HG02973 (cell line): ENCODE measurements at regions not wholly inside any gene's neighbourhood (a gene's known extent, or its start where the extent isn't known, plus 50 kb on each side); places are given as distances from the start of the nearest gene placed in this dataset.
"Not testable (repeated sequence)": the region's sequence is repeated elsewhere in the genome, so short reads cannot be mapped to it uniquely, and the experiment has no call there.

Experiments used
- ATAC-seq: cut with Tn5 transposase; IDR thresholded peaks from one replicate; pipeline ENCODE4 v1.9.1; 2021; ENCODE audit warnings: moderate library complexity; ENCODE audit not compliant: unreplicated experiment

DNA sequence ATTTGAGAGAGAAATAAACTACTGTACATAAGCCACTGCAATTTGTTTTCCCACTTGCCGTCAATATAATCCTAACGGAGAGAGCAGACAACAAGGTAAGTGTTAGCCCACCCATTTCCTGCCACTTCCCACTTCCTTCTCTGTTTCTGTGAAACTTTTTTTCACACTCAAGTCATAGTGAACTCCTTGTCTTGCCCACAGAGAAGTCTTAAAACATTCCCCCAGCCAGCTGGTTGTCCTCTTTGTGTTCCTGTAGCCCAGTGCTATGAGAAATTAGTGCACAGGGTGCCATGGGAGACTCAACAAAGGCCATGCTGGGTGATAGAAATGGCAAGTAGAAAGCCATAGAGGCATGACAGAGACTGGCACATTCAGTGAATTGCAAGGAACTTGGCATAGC lies 208.6 kb downstream of the BLID start:
- no peak for ATAC-seq

DNA sequence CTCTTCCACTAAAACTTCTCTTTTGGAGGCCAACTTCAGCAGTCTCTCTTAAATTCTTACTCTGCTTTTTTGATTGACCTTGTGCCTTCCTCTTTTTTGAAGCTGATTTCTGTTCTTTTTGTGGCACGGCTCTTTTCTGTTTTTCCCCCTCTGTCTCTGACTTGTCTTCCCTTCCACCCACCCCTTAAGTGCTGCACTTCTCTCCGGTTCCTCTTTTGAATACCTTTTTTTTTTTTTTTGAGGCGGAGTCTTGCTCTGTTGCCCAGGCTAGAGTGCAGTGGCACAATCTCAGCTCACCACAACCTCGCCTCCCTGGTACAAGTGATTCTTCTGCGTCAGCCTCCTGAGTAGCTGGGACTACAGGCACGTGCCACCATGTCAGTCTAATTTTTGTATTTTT lies 211.9 kb downstream of the BLID start:
- ATAC-seq: no peak

DNA sequence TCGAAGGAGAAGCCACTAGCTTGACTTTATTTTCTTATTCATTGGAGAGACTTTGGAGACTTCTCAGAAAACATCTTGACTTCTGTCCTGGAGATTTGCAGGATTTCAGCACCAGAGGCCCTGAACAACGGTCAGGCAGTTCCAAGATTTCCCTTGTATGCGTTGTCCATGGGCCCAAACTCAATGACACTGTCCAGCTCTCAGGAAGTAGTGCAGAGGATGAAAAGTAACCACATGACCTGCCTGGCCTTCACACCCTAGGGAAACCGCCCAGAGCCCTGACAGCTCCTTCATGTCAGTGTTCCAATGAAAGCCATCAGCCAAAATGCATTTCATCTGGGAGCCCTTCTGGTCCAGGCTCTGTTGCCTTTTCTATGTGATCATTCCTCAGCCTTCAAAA lies 214.1 kb downstream of the BLID start:
- ATAC-seq: no peak

DNA sequence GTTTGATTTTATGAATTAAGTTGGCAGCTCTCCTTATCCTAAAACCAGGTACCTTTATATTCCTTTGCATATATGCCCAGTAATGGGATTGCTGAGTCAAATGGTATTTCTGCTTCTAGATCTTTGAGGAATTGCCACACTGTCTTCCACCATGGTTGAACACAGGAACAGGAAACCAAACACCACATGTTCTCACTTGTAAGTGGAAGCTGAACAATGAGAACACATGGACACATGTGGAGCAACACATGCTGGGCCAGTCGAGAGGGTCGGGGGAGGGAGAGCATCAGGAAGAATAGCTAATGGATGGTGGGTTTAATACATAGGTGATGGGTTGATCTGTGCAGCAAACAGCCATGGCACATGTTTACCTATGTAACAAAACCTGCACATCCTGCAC lies 214.6 kb downstream of the BLID start:
- ATAC-seq: not testable (repeated sequence)

DNA sequence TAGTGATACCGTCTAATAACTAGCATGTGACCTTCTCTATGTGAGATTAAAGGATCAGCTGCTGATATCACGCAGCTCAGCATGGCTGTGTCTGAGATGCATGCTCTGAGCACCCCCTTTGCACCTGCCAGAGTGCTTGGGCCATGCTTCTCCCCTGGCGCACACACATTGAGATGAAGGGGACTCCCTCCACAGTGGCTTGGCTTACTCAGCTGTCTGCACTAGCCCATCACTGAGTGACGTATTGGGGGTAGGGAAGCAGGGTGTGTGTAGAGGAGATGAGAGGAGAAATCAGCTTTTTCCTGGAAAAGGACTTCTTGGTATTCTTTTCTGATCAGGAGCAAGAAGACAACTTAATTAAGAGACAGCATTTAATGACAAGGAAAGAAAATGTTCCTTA lies 216.5 kb downstream of the BLID start:
- no peak for ATAC-seq

DNA sequence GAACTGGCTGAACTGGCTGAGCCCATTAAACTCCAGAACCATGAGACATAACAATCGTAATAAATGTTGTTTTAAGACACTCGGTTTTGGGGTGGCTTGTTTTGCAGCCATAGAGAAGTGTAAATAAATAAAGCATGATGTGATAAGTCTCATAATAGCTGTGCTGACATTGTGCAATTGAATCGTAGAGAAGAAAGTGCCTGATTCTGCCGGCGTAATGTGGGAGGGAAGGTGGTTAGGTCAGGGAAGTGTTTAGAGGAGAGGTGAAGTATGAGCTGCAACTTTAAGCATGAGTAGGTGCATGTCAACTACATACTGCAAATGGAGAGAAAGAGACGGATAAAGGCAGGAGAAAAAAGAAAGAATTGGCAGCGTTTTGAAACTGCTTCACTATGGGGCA lies 217.1 kb downstream of the BLID start:
- ATAC-seq: no peak

DNA sequence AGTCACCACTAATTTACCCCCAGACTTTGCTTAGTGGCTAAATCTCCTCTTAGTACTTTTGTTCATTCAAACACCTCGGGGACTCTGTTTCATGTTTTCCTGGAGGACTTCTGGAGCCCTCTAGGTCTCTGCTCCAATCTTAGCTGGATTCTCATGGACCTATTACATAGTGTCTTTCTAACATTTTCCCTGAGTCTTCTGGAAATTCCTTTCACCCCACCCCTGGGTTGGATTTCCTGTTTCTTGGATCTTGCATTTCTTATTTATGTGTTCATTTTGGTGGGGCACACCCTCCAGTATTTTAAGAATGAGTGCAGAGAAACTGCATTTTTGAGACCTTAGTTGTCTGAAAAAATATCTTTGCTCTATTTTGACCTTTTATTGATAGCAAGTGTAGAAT lies 220.1 kb downstream of the BLID start:
- no peak for ATAC-seq

DNA sequence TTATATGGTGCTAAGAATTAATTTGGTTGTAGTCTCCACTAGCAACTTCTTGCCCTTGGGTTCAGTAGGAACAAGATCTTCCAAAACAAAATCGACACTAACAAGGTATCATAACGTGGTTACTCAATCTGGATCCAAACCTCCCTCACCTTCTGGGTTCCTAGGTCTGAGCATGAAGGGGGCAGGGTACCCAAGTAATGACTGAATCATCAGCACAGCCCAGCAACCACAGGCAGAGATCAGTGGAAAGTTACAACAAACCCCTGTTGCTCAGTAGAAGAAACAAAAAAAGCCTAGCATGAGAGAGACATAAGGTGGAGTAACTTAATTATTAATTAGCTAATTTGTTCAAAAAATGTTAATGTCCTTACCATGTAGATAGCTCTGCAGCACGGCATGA lies 221.4 kb downstream of the BLID start:
- no peak for ATAC-seq

- ATAC-seq: no peak
These were observed 223.2 kb downstream of the BLID start for GRCh38 chr11:121892863-121893262.

DNA sequence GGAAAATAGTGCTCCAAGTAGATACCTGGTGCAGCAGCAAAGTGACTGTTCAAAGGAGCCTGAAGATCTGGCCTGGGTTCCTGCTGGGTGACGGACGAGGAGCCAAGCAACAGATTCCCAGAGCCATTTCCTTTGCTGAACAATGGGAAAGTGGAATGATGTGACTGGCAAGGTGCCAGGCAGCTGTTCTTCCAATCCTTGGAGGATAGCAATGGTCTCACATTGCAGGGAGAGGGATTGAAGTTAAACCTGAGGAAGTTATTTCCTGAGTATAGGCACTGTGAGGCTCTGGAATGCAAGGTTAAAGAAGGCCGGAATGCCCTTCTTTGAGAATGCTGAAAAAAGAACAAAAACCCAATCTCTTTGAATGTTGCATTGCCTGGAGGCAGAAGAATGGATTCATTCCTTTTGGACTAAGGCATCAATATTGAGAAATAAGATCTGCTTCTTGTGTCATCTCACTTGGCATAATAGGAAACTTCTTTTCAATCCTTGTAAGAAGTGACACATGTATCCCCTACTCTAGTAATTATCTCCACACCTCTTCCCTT lies 223.8 kb downstream of the BLID start:
- ATAC-seq: no peak

- no peak for ATAC-seq
These were observed 225.0 kb downstream of the BLID start for GRCh38 chr11:121890946-121891515.

DNA sequence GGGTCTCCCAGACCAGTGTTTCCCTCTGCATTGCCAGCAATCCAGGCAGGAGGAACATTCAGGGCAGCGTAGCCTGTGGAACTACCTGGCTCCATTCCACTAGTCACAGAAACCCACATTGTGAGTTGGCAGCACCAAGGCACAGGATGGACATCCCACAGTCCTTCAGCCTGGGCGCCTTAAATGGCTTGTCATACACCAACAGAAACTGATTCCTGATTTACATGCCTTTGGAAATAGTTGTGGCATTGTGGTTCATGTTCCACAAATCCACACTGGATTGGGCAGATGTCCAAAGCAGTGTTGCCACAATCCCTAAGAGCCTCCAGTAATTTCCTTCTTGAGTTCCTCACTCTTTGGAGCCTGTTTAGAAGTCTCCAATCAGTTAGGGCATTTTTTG lies 225.6 kb downstream of the BLID start:
- no peak for ATAC-seq

DNA sequence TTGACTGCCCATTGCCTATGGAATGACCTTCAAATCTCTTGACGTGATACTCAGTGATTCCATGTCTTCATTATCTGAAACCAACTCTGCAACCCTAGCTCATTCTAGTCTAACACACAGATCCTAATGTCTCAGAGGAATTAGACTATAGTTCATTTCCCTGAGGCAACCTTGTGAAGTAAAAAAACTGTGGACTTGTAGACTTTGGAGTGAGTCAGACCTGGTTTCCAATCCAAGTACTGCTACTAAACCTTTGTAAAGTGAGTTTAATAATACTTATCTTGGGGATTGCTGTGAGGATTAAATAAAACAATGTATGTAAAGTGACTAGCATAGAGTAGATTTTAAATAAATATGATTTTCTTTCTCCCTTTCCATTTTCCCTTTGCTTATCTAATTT lies 226.1 kb downstream of the BLID start:
- no peak for ATAC-seq

- no peak for ATAC-seq
These were observed 226.8 kb downstream of the BLID start for GRCh38 chr11:121889186-121889585.

- no peak for ATAC-seq
These were observed 227.9 kb downstream of the BLID start for GRCh38 chr11:121887976-121888557.

DNA sequence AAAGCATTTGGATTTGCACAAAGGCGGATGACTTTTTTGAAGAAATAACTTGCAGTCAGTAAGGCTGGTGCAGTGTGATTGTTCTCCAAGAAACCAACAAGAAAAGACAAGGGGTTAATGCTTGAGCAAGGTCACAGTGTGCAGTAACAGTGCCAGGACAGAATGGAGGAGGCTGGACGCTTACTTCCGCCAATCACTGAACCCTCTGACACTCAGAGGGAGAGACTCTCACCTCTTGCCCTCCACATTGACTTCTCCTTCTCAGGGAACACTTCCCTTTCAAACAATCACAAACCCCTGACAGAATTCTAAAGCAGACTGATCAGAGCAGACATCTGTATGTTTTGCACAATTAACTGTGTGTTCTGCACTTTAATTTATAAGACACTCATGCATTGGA lies 228.4 kb downstream of the BLID start:
- ATAC-seq: no peak

DNA sequence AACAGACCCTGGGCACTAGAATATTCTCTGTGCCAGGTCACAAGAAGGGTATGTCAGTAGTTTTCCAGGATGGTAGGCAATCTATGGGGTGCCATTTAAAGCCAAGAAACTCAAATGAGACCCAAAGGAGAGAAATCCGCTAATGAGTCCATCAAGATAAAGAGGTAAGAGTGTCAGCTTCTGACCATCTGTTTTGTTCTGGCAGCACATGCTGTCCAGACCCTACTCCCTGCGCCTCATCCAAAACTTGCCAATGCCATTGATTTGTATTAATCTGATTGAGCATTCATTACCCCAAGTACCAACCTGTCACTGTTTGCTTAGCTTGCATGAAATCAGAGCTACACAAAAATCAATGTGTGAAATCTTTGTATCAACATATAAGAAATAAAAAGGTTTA lies 229.0 kb downstream of the BLID start:
- ATAC-seq: no peak

- no peak for ATAC-seq
These were observed 229.8 kb downstream of the BLID start for GRCh38 chr11:121886005-121886734.

GRCh38 chr11:121884626-121885025 lies 231.4 kb downstream of the BLID start:
- no peak for ATAC-seq

GRCh38 chr11:121881806-121882205 lies 234.2 kb downstream of the BLID start:
- ATAC-seq: no peak

DNA sequence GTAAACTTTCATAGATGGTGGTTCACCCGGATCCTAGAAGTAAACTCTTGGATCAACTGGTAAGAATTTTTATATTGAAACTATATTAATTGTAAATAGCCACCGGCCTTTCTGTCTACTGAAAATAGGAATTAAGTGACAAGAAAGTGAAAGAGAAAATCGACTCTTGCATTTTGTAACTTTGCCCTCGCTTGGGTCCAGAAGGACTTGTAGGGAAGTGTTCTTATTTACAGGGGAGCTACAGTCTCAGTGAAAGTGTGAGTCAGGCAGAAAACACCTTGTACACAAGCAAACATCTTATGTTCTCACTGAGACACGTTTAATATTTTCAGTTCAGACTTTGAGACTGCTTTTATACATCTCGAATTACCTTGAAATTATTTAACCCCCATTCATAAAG lies 238.9 kb downstream of the BLID start:
- no peak for ATAC-seq

DNA sequence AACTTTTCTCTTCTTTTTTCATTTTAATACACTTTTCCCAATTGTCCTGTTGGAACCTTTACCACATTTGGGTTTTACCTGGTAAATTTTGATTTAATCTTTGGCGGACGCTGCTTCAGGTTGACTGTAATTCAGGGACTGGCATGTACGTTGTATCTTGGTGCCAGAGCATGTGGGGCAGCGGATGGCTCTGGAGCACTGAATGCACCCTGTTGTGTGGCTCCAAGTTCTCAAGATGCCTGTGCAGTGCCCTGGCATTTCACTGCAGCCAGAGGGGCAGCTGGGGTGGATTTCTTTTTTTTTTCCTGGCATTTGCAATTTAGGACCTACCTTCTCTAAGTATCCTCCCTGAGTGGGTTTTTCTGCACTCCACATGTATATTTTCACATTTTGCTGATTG lies 242.2 kb downstream of the BLID start:
- ATAC-seq: no peak
